ENCODE measurements at regions not wholly inside any gene's neighbourhood (a gene's known extent, or its start where the extent isn't known, plus 50 kb on each side); places are given as distances from the start of the nearest gene placed in this dataset.

DNA sequence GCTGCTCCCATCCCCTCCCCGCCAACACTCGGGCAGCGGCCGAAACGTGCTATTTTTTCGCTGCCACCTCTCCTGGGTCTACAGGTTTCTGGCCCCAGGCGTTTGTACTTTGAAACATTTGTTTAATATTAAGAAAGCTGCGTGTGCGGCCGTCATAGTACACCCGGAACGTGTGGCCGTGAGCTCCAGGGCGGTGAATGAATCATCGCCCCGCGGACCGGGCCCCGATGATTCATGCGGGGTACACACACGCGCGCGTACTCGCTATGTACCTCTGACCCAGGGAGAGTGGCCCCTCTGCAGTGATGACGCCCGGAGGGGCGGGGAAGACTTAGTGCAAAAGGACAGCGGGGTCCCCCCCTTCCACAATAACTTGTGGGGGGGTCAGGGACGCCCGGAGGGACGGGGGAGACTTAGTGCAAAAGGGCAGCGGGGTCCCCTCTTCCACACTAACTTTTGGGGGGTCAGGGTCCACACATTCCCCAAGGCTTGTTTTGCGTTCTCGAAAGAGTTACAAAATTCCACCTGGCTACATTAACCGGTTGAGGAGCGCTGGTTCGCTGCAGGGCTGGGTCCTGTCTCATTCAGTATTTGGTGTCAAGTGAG is 56.5 kb upstream of the PCGF5 start:
- peak; percentile 48 to 95 for DNase-seq (ENCODE audit: low spot score in 2 of 2)
- WGBS, 2 donors: 6% methylated on average over 37 of the region's 38 CpGs
- TF ChIP-seq, protein P1, sequence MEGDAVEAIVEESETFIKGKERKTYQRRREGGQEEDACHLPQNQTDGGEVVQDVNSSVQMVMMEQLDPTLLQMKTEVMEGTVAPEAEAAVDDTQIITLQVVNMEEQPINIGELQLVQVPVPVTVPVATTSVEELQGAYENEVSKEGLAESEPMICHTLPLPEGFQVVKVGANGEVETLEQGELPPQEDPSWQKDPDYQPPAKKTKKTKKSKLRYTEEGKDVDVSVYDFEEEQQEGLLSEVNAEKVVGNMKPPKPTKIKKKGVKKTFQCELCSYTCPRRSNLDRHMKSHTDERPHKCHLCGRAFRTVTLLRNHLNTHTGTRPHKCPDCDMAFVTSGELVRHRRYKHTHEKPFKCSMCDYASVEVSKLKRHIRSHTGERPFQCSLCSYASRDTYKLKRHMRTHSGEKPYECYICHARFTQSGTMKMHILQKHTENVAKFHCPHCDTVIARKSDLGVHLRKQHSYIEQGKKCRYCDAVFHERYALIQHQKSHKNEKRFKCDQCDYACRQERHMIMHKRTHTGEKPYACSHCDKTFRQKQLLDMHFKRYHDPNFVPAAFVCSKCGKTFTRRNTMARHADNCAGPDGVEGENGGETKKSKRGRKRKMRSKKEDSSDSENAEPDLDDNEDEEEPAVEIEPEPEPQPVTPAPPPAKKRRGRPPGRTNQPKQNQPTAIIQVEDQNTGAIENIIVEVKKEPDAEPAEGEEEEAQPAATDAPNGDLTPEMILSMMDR (IDR thresholded peaks at IDR 0.05): no peak
- no peak for TF ChIP-seq POLR2A (IDR thresholded peaks at IDR 0.05)
- H3K4me3 ChIP-seq (ENCODE audit: low read depth, poor library complexity, severe bottlenecking): peak overlapping the region; percentile 87
- intact Hi-C loops (cut with DNase I; ENCODE audit: low total_unique reads): no loop called here

DNA sequence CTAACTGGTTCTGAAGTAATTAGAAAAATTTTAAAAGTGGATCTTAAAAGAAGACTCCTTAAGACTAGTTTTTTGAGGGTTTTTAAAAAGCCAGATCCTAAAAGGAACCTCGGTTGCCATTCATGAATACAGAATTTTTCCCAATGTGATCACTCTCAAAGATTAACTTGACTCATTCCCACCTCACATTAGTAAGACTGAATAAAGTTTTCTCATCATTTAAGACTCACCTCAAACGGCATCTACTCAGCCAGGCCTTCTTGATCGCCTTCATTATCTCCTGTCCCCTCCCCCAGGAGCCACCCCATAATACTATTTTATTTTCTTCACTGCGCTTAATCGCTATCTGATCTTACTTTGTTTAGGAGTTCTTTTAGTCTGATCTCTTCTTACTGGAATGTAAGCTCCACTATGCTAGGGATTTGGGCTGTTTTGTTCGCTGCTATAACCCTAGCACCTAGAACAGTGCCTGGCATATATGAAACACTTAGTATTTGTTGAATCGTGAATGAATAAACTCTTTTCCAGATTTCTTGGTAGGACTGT is 55.9 kb upstream of the PCGF5 start:
- DNase-seq (ENCODE audit: low spot score in 2 of 2): no peak
- intact Hi-C loops (cut with DNase I; ENCODE audit: low total_unique reads): no loop called here
- WGBS, 2 donors: 51 to 62% methylated on average over 7 of the region's 7 CpGs
- TF ChIP-seq, protein P1 (IDR thresholded peaks at IDR 0.05): no peak
- no peak for TF ChIP-seq POLR2A (IDR thresholded peaks at IDR 0.05)
- H3K4me3 ChIP-seq (ENCODE audit: low read depth, poor library complexity, severe bottlenecking): no peak overlapping the region

DNA sequence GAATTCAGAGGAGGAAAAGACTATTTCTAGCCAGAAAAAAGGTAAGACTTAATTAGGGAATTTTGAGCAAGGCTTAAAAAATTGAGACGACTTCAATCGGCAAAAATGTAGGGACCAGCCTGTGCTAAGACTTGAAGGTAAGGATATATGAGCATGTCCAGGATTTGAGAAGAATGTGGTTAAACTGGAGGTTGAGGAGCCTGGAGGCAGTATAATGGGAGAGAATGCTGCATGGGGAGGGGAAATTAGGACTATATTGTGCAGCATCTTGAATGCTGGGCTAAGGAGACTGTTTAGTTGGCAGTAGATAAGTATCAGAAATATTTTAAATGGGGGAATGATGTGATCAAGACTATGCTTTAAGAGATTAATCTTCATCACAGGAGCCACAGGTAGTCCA is 53.1 kb upstream of the PCGF5 start:
- WGBS, 2 donors: 70 to 73% methylated on average over 2 of the region's 2 CpGs
- TF ChIP-seq POLR2A (IDR thresholded peaks at IDR 0.05): no peak
- TF ChIP-seq, protein P1 (IDR thresholded peaks at IDR 0.05): no peak
- H3K4me3 ChIP-seq (ENCODE audit: low read depth, poor library complexity, severe bottlenecking): no peak overlapping the region
- no peak for DNase-seq (ENCODE audit: low spot score in 2 of 2)
- intact Hi-C loops (cut with DNase I; ENCODE audit: low total_unique reads): no loop called here

DNA sequence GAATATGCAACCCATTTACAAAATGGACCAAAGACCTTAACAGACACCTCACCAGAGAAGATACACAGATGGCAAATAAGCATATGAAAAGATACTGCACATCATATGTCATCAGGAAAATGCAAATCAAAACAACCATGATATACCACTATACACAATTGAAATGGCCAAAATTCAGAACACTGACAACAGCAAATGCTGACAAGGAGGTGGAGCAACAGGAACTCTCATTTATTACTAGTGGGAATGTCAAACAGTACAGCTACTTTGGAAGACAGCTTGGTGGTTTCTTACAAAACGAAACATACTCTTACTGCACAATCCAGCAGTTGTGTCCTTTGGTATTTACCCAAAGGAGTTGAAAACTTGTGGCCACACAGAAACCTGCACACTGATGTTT is 50.0 kb upstream of the PCGF5 start:
- 94 to 100% methylated on average over 1 of the region's 1 CpG for WGBS, 2 donors

More for the DNA sequence above, 50.0 kb upstream of the PCGF5 start:
- TF ChIP-seq, protein P1 (IDR thresholded peaks at IDR 0.05): no peak
- TF ChIP-seq POLR2A (IDR thresholded peaks at IDR 0.05): no peak
- DNase-seq (ENCODE audit: low spot score in 2 of 2): no peak
- no peak overlapping the region for H3K4me3 ChIP-seq (ENCODE audit: low read depth, poor library complexity, severe bottlenecking)
- intact Hi-C loops (cut with DNase I; ENCODE audit: low total_unique reads): no loop called here
